ENCODE measurements at regions not wholly inside any gene's neighbourhood (a gene's known extent, or its start where the extent isn't known, plus 50 kb on each side); places are given as distances from the start of the nearest gene placed in this dataset.

GRCh38 chr1:76715474-76715873 is 151.8 kb upstream of the ST6GALNAC5 start:
- no peak overlapping the region for H3K4me3 ChIP-seq (ENCODE audit: control insufficient read depth, low read depth, low read length)
- TF ChIP-seq, protein P1, sequence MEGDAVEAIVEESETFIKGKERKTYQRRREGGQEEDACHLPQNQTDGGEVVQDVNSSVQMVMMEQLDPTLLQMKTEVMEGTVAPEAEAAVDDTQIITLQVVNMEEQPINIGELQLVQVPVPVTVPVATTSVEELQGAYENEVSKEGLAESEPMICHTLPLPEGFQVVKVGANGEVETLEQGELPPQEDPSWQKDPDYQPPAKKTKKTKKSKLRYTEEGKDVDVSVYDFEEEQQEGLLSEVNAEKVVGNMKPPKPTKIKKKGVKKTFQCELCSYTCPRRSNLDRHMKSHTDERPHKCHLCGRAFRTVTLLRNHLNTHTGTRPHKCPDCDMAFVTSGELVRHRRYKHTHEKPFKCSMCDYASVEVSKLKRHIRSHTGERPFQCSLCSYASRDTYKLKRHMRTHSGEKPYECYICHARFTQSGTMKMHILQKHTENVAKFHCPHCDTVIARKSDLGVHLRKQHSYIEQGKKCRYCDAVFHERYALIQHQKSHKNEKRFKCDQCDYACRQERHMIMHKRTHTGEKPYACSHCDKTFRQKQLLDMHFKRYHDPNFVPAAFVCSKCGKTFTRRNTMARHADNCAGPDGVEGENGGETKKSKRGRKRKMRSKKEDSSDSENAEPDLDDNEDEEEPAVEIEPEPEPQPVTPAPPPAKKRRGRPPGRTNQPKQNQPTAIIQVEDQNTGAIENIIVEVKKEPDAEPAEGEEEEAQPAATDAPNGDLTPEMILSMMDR (conservative IDR thresholded peaks at IDR 0.05; ENCODE audit: control insufficient read depth, insufficient read depth, low read depth, low read length), result no peak
- DNase-seq (ENCODE audit: low read depth), result no peak

- no peak overlapping the region for H3K4me3 ChIP-seq (ENCODE audit: control insufficient read depth, low read depth, low read length)
- TF ChIP-seq, protein P1 (conservative IDR thresholded peaks at IDR 0.05; ENCODE audit: control insufficient read depth, insufficient read depth, low read depth, low read length), result no peak
- DNase-seq (ENCODE audit: low read depth), result no peak
Measured at GRCh38 chr1:76723949-76724348, 143.3 kb upstream of the ST6GALNAC5 start.

- no peak for DNase-seq (ENCODE audit: low read depth)
- TF ChIP-seq, protein P1 (conservative IDR thresholded peaks at IDR 0.05; ENCODE audit: control insufficient read depth, insufficient read depth, low read depth, low read length), result no peak
- no peak overlapping the region for H3K4me3 ChIP-seq (ENCODE audit: control insufficient read depth, low read depth, low read length)
Measured at GRCh38 chr1:76724816-76725215, 142.5 kb upstream of the ST6GALNAC5 start.

- DNase-seq (ENCODE audit: low read depth), result no peak
- TF ChIP-seq, protein P1 (conservative IDR thresholded peaks at IDR 0.05; ENCODE audit: control insufficient read depth, insufficient read depth, low read depth, low read length), result no peak
- no peak overlapping the region for H3K4me3 ChIP-seq (ENCODE audit: control insufficient read depth, low read depth, low read length)
Measured at GRCh38 chr1:76725864-76726619, 141.2 kb upstream of the ST6GALNAC5 start.

DNA sequence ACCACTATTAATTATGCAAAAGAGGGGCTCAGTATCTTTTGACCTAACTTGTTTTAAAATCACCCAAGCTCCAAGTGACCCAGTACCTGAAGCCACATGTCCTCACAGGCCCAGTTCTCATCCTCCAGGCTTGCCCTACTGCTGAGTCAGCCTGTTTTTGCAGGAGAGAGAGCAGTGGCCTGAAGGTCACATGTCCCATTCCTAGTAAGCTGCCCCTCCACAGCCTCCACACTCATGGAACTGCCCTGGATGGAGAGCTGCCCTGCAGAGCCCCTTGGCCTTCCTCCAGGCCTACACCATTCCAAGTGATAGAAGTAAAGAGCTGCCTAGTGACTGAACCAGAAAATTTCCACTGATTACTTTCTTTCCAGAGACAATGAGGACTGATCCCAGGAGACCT is 139.8 kb upstream of the ST6GALNAC5 start:
- DNase-seq (ENCODE audit: low read depth), result no peak
- TF ChIP-seq, protein P1 (conservative IDR thresholded peaks at IDR 0.05; ENCODE audit: control insufficient read depth, insufficient read depth, low read depth, low read length), result no peak
- no peak overlapping the region for H3K4me3 ChIP-seq (ENCODE audit: control insufficient read depth, low read depth, low read length)

- H3K4me3 ChIP-seq (ENCODE audit: control insufficient read depth, low read depth, low read length), result no peak overlapping the region
- TF ChIP-seq, protein P1 (conservative IDR thresholded peaks at IDR 0.05; ENCODE audit: control insufficient read depth, insufficient read depth, low read depth, low read length), result no peak
- DNase-seq (ENCODE audit: low read depth), result no peak
Measured at GRCh38 chr1:76729142-76729541, 138.1 kb upstream of the ST6GALNAC5 start.

All from fibroblast of mammary gland (primary cell).